Naive thymus-derived CD8-positive, alpha-beta T cell (primary cell): ENCODE measurements at regions not wholly inside any gene's neighbourhood (a gene's known extent, or its start where the extent isn't known, plus 50 kb on each side); places are given as distances from the start of the nearest gene placed in this dataset.
"Not testable (repeated sequence)": the region's sequence is repeated elsewhere in the genome, so short reads cannot be mapped to it uniquely, and the experiment has no call there.

Experiments used
- ATAC-seq, 2 donors: fragments of 150-1000 bp; cut with Tn5 transposase in 1 of 2; sonication (Bioruptor Pico), chemical (Tn5 transposase) in 1 of 2; 1 replicate in 1 of 2; 2 replicates in 1 of 2; pipeline ENCODE4 v1.10.0; 2021; ENCODE audit warnings: mild to moderate bottlenecking in 2 of 2, moderate library complexity in 2 of 2
- POLR2A ChIA-PET: fragments of 350-600 bp; sonication (Branson Sonifier 250); formaldehyde crosslinking; loops from one replicate; lab custom pipeline; 2021; ENCODE audit warnings: antibody characterized with exemption; lab: Charles Lee
- DNase-seq, 10 donors: peaks; one replicate each; pipeline versions ENCODE4 v3.0.0 to v3.0.0-alpha.2; 2020 to 2022
- H3K27ac Mint-ChIP-seq, 10 donors: one replicate each; pipeline ENCODE4 v1.8.0; 2020 to 2022; ENCODE audit warnings: mild to moderate bottlenecking in 10 of 10, mixed read lengths in 10 of 10, moderate library complexity in 4 of 10, inconsistent platforms in 1 of 10
- H3K27me3 Mint-ChIP-seq, 5 donors: one replicate each; pipeline ENCODE4 v1.8.0; 2021 to 2022; ENCODE audit warnings: mixed read lengths in 5 of 5
- H3K36me3 Mint-ChIP-seq, 3 donors: one replicate each; pipeline ENCODE4 v1.8.0; 2020 to 2022; ENCODE audit warnings: mixed read lengths in 3 of 3, mild to moderate bottlenecking in 2 of 3, inconsistent platforms in 1 of 3
- H3K4me1 Mint-ChIP-seq, 4 donors: one replicate each; pipeline ENCODE4 v1.8.0; 2021 to 2022; ENCODE audit warnings: mixed read lengths in 4 of 4
- H3K4me3 Mint-ChIP-seq, 10 donors: one replicate each; pipeline ENCODE4 v1.8.0; 2020 to 2022; ENCODE audit warnings: mild to moderate bottlenecking in 10 of 10, mixed read lengths in 10 of 10, moderate library complexity in 6 of 10, inconsistent platforms in 1 of 10
- H3K9me3 Mint-ChIP-seq, 9 donors: one replicate each; pipeline ENCODE4 v1.8.0; 2020 to 2022; ENCODE audit warnings: mixed read lengths in 9 of 9, mild to moderate bottlenecking in 3 of 9, inconsistent platforms in 1 of 9, moderate library complexity in 1 of 9

- H3K27me3 Mint-ChIP-seq, result no peaks in the 10 kb centered on the region
- DNase-seq (no peak), ATAC-seq (no peak)
- H3K4me1 Mint-ChIP-seq, result no peaks in the 10 kb centered on the region
- no peak overlapping the region for H3K27ac Mint-ChIP-seq
- no peak overlapping the region for H3K4me3 Mint-ChIP-seq
- POLR2A ChIA-PET, result no interaction called here
- peaks cover 1 to 33% (median 11%) of the 10 kb centered on the region in 9 donors for H3K9me3 Mint-ChIP-seq
- H3K36me3 Mint-ChIP-seq, result peaks cover 0 to 3% (median 0%) of the 10 kb centered on the region in 3 donors
Measured at GRCh38 chr11:98423933-98424332, 596.8 kb upstream of the CNTN5 start.

- H3K27me3 Mint-ChIP-seq, H3K4me3 Mint-ChIP-seq, DNase-seq, H3K27ac Mint-ChIP-seq, POLR2A ChIA-PET, ATAC-seq, H3K4me1 Mint-ChIP-seq: not testable (repeated sequence)
- H3K36me3 Mint-ChIP-seq, result peaks cover 0 to 10% (median 0%) of the 10 kb centered on the region in 3 donors
- H3K9me3 Mint-ChIP-seq, result peaks cover 9 to 42% (median 15%) of the 10 kb centered on the region in 9 donors
Measured at GRCh38 chr11:98424773-98425172, 596.0 kb upstream of the CNTN5 start.

GRCh38 chr11:98431463-98432359 lies 589.0 kb upstream of the CNTN5 start:
- ATAC-seq (no peak), DNase-seq (no peak)
- POLR2A ChIA-PET, result no interaction called here
- H3K4me1 Mint-ChIP-seq, result no peaks in the 10 kb centered on the region
- H3K4me3 Mint-ChIP-seq, result no peak overlapping the region
- no peak overlapping the region for H3K27ac Mint-ChIP-seq
- peaks cover 13 to 58% (median 28%) of the 10 kb centered on the region in 9 donors for H3K9me3 Mint-ChIP-seq
- no peaks in the 10 kb centered on the region for H3K27me3 Mint-ChIP-seq
- H3K36me3 Mint-ChIP-seq, result peaks cover 0 to 24% (median 0%) of the 10 kb centered on the region in 3 donors

GRCh38 chr11:98434296-98434695 lies 586.5 kb upstream of the CNTN5 start:
- DNase-seq (no peak), ATAC-seq (no peak)
- Mint-ChIP-seq H3K27me3 (no peaks in the 10 kb centered on the region), H3K36me3 (peaks cover 0 to 18% (median 0%) of the 10 kb centered on the region in 3 donors), H3K9me3 (peaks cover 10 to 48% (median 22%) of the 10 kb centered on the region in 9 donors), H3K4me1 (no peaks in the 10 kb centered on the region), H3K4me3 (no peak overlapping the region), H3K27ac (no peak overlapping the region)
- POLR2A ChIA-PET, result no interaction called here

GRCh38 chr11:98453378-98453777 lies 567.4 kb upstream of the CNTN5 start:
- Mint-ChIP-seq H3K36me3 (no peaks in the 10 kb centered on the region), H3K27me3 (no peaks in the 10 kb centered on the region), H3K4me1 (no peaks in the 10 kb centered on the region), H3K4me3 (no peak overlapping the region), H3K9me3 (peaks cover 0 to 15% (median 0%) of the 10 kb centered on the region in 9 donors), H3K27ac (no peak overlapping the region)
- POLR2A ChIA-PET, result no interaction called here
- no peak for DNase-seq
- no peak for ATAC-seq

- no peak overlapping the region for H3K27ac Mint-ChIP-seq
- H3K27me3 Mint-ChIP-seq, result no peaks in the 10 kb centered on the region
- POLR2A ChIA-PET, result no interaction called here
Measured at GRCh38 chr11:98455500-98456307, 565.0 kb upstream of the CNTN5 start.

GRCh38 chr11:98456308-98456680 lies 564.5 kb upstream of the CNTN5 start:
- ATAC-seq, result no peak
- H3K4me3 Mint-ChIP-seq, result no peak overlapping the region
- no peaks in the 10 kb centered on the region for H3K27me3 Mint-ChIP-seq
- DNase-seq, result no peak
- POLR2A ChIA-PET, result no interaction called here
- no peaks in the 10 kb centered on the region for H3K4me1 Mint-ChIP-seq
- H3K27ac Mint-ChIP-seq, result no peak overlapping the region
- peaks cover 0 to 25% (median 3%) of the 10 kb centered on the region in 9 donors for H3K9me3 Mint-ChIP-seq
- H3K36me3 Mint-ChIP-seq, result no peaks in the 10 kb centered on the region

More at GRCh38 chr11:98455500-98456307, 565.0 kb upstream of the CNTN5 start:
- no peaks in the 10 kb centered on the region for H3K36me3 Mint-ChIP-seq
- H3K4me1 Mint-ChIP-seq, result no peaks in the 10 kb centered on the region
- H3K9me3 Mint-ChIP-seq, result peaks cover 0 to 23% (median 2%) of the 10 kb centered on the region in 9 donors
- ATAC-seq (no peak), DNase-seq (no peak)
- no peak overlapping the region for H3K4me3 Mint-ChIP-seq

GRCh38 chr11:98495016-98495415 lies 525.7 kb upstream of the CNTN5 start:
- Mint-ChIP-seq H3K36me3 (no peaks in the 10 kb centered on the region), H3K27me3 (no peaks in the 10 kb centered on the region), H3K4me1 (no peaks in the 10 kb centered on the region), H3K9me3 (peaks cover 0 to 16% (median 2%) of the 10 kb centered on the region in 9 donors), H3K27ac (no peak overlapping the region), H3K4me3 (no peak overlapping the region)
- DNase-seq (no peak), ATAC-seq (no peak)
- POLR2A ChIA-PET, result no interaction called here

- Mint-ChIP-seq H3K4me1 (no peaks in the 10 kb centered on the region), H3K4me3 (no peak overlapping the region), H3K27ac (no peak overlapping the region), H3K9me3 (peaks cover 0 to 15% (median 2%) of the 10 kb centered on the region in 9 donors), H3K36me3 (no peaks in the 10 kb centered on the region), H3K27me3 (no peaks in the 10 kb centered on the region)
- DNase-seq (no peak), ATAC-seq (no peak)
- POLR2A ChIA-PET, result no interaction called here
Measured at GRCh38 chr11:98495601-98496000, 525.1 kb upstream of the CNTN5 start.

- ATAC-seq (no peak), DNase-seq (no peak)
- H3K27me3 Mint-ChIP-seq, result no peaks in the 10 kb centered on the region
- H3K4me3 Mint-ChIP-seq, result no peak overlapping the region
- H3K27ac Mint-ChIP-seq, result no peak overlapping the region
- no peaks in the 10 kb centered on the region for H3K4me1 Mint-ChIP-seq
- H3K36me3 Mint-ChIP-seq, result peaks cover 0 to 9% (median 0%) of the 10 kb centered on the region in 3 donors
- peaks cover 14 to 52% (median 28%) of the 10 kb centered on the region in 9 donors for H3K9me3 Mint-ChIP-seq
- POLR2A ChIA-PET, result no interaction called here
Measured at GRCh38 chr11:98507208-98507607, 513.5 kb upstream of the CNTN5 start.

GRCh38 chr11:98512938-98513337 lies 507.8 kb upstream of the CNTN5 start:
- Mint-ChIP-seq H3K4me3 (no peak overlapping the region), H3K9me3 (peaks cover 3 to 44% (median 17%) of the 10 kb centered on the region in 9 donors), H3K27ac (no peak overlapping the region), H3K4me1 (no peaks in the 10 kb centered on the region), H3K27me3 (no peaks in the 10 kb centered on the region), H3K36me3 (peaks cover 0 to 9% (median 0%) of the 10 kb centered on the region in 3 donors)
- DNase-seq (no peak), ATAC-seq (no peak)
- POLR2A ChIA-PET, result no interaction called here

- no peak for DNase-seq
- no peaks in the 10 kb centered on the region for H3K36me3 Mint-ChIP-seq
- H3K9me3 Mint-ChIP-seq, result peaks cover 0 to 9% (median 4%) of the 10 kb centered on the region in 9 donors
- H3K4me3 Mint-ChIP-seq, result no peak overlapping the region
- H3K4me1 Mint-ChIP-seq, result no peaks in the 10 kb centered on the region
- H3K27ac Mint-ChIP-seq, result no peak overlapping the region
- POLR2A ChIA-PET, result no interaction called here
- ATAC-seq, result no peak
- no peaks in the 10 kb centered on the region for H3K27me3 Mint-ChIP-seq
Measured at GRCh38 chr11:98531576-98531975, 489.2 kb upstream of the CNTN5 start.

- POLR2A ChIA-PET, result no interaction called here
- no peak overlapping the region for H3K4me3 Mint-ChIP-seq
- peaks cover 0 to 13% (median 1%) of the 10 kb centered on the region in 9 donors for H3K9me3 Mint-ChIP-seq
- H3K27ac Mint-ChIP-seq, result no peak overlapping the region
- DNase-seq (no peak), ATAC-seq (no peak)
- H3K27me3 Mint-ChIP-seq, result no peaks in the 10 kb centered on the region
- H3K4me1 Mint-ChIP-seq, result no peaks in the 10 kb centered on the region
- no peaks in the 10 kb centered on the region for H3K36me3 Mint-ChIP-seq
Measured at GRCh38 chr11:98536023-98536422, 484.7 kb upstream of the CNTN5 start.
